ENCODE measurements at regions not wholly inside any gene's neighbourhood (a gene's known extent, or its start where the extent isn't known, plus 50 kb on each side); places are given as distances from the start of the nearest gene placed in this dataset.

GRCh38 chr4:110982486-110982885 lies 359.6 kb upstream of the PITX2 start:
- TF ChIP-seq, protein P1, sequence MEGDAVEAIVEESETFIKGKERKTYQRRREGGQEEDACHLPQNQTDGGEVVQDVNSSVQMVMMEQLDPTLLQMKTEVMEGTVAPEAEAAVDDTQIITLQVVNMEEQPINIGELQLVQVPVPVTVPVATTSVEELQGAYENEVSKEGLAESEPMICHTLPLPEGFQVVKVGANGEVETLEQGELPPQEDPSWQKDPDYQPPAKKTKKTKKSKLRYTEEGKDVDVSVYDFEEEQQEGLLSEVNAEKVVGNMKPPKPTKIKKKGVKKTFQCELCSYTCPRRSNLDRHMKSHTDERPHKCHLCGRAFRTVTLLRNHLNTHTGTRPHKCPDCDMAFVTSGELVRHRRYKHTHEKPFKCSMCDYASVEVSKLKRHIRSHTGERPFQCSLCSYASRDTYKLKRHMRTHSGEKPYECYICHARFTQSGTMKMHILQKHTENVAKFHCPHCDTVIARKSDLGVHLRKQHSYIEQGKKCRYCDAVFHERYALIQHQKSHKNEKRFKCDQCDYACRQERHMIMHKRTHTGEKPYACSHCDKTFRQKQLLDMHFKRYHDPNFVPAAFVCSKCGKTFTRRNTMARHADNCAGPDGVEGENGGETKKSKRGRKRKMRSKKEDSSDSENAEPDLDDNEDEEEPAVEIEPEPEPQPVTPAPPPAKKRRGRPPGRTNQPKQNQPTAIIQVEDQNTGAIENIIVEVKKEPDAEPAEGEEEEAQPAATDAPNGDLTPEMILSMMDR (optimal IDR thresholded peaks at IDR 0.05 in 1 of 3, IDR thresholded peaks at IDR 0.05 in 1 of 3, conservative IDR thresholded peaks at IDR 0.05 in 1 of 3; ENCODE audit: extremely low read depth in 1 of 3, insufficient read depth in 2 of 3, low read length in 3 of 3), result no peak
- TF ChIP-seq EZH2 (IDR thresholded peaks at IDR 0.05; ENCODE audit: low read length), result no peak

Measured in keratinocyte (primary cell).